LHCN-M2 (cell line): ENCODE measurements at regions not wholly inside any gene's neighbourhood (a gene's known extent, or its start where the extent isn't known, plus 50 kb on each side); places are given as distances from the start of the nearest gene placed in this dataset.
A peak's percentile ranks its signal among the peaks of the same experiment; 100 is the strongest.
"Not testable (repeated sequence)": the region's sequence is repeated elsewhere in the genome, so short reads cannot be mapped to it uniquely, and the experiment has no call there.

Experiments used
- DNase-seq: peaks from one replicate; pipeline ENCODE4 v3.0.0-alpha.2; 2012; ENCODE audit warnings: low read depth

GRCh38 chr2:182477774-182478173, 50.9 kb upstream of the PDE1A start:
- DNase-seq, result peak; percentile 2

- DNase-seq, result no peak
Measured at GRCh38 chr2:182481676-182482075, 54.8 kb upstream of the PDE1A start.

GRCh38 chr2:182482511-182482910, 55.7 kb upstream of the PDE1A start:
- DNase-seq, result no peak

GRCh38 chr2:182496596-182496995, 69.8 kb upstream of the PDE1A start:
- no peak for DNase-seq

GRCh38 chr2:182499706-182500470, 73.1 kb upstream of the PDE1A start:
- peak; percentile 12 for DNase-seq

- peak; percentile 8 for DNase-seq
Measured at GRCh38 chr2:182503886-182504285, 77.0 kb upstream of the PDE1A start.

- peak; percentile 75 for DNase-seq
Measured at GRCh38 chr2:182504903-182505302, 78.1 kb upstream of the PDE1A start.

- DNase-seq, result peak; percentile 83
Measured at GRCh38 chr2:182506606-182507005, 79.8 kb upstream of the PDE1A start.

- not testable (repeated sequence) for DNase-seq
Measured at GRCh38 chr2:182508583-182508982, 81.7 kb upstream of the PDE1A start.

- no peak for DNase-seq
Measured at GRCh38 chr2:182509216-182509615, 82.4 kb upstream of the PDE1A start.

- DNase-seq, result no peak
Measured at GRCh38 chr2:182521453-182522404, 94.9 kb upstream of the PDE1A start.

- peak; percentile 50 for DNase-seq
Measured at GRCh38 chr2:182522405-182522896, 95.6 kb upstream of the PDE1A start.

GRCh38 chr2:182522972-182523473, 96.2 kb upstream of the PDE1A start:
- peak; percentile 45 for DNase-seq

- DNase-seq, result no peak
Measured at GRCh38 chr2:182530636-182531035, 103.8 kb upstream of the PDE1A start.

GRCh38 chr2:182540252-182540651, 113.4 kb upstream of the PDE1A start:
- no peak for DNase-seq

GRCh38 chr2:182541268-182541667, 114.4 kb upstream of the PDE1A start:
- DNase-seq, result no peak

- peak; percentile 85 for DNase-seq
Measured at GRCh38 chr2:182542501-182543258, 115.8 kb upstream of the PDE1A start.

- DNase-seq, result no peak
Measured at GRCh38 chr2:182543741-182544525, 117.1 kb upstream of the PDE1A start.

GRCh38 chr2:182545420-182546167, 118.8 kb upstream of the PDE1A start:
- peak; percentile 31 for DNase-seq
